ENCODE measurements at regions not wholly inside any gene's neighbourhood (a gene's known extent, or its start where the extent isn't known, plus 50 kb on each side); places are given as distances from the start of the nearest gene placed in this dataset.

GRCh38 chr9:675697-676370 lies 165.7 kb upstream of the DMRT1 start:
- no peak for DNase-seq

DNA sequence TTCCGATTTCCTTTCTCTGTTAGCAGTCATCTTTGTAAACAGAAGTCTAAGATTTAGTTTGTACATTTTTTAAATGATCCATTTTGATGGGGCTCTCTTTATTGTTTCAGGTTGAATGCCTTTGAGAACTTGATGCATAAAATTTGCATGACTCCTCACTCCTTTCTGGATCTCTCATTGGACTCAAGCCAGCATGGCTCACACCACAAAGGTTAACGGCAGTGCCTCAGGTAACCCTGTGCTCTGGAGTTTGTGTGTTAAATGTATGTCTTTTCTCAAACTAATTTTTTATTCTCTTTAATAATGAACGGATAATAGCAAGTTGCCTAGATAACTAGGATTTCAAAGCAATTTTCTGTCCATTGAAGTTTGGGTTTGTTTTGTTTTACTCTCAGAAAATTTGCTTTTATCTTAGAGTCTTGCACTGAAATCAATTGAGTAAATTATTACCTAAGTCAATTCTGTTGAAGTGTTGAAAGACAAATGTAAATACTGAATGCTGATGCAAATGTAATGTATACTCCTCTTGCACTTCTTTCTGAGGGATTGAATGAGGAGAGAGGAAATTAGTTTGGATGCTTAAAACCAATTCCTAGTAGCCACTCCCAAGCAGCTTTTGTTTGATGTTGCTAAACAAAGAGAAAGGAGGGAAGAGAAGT lies 164.6 kb upstream of the DMRT1 start:
- DNase-seq = no peak

GRCh38 chr9:677461-678097 lies 163.9 kb upstream of the DMRT1 start:
- DNase-seq = no peak

DNA sequence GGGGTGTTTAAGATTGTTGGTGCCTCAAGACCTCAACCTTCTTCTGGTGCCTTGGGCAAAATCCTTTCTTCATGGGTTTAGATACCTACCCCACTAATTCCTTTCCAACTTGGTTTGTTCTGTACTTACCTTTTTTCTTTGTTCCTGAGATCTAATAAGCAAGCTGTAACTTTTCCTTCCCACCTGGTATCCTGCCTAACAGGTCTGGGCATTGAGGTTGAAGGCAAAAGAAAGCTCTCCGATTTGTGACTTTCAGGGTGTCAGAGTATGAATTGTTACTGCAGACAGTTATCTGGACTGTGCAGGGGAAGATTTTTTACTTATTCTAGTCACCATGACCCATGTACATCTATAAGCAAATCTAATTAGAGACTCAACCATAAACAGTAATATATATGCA lies 162.6 kb upstream of the DMRT1 start:
- no peak for DNase-seq

- DNase-seq = no peak
Measured at GRCh38 chr9:679462-679861, 162.0 kb upstream of the DMRT1 start.

GRCh38 chr9:680106-680505 lies 161.4 kb upstream of the DMRT1 start:
- DNase-seq = no peak

GRCh38 chr9:682633-683508 lies 158.6 kb upstream of the DMRT1 start:
- DNase-seq = no peak

- no peak for DNase-seq
Measured at GRCh38 chr9:683509-684021, 157.9 kb upstream of the DMRT1 start.

DNA sequence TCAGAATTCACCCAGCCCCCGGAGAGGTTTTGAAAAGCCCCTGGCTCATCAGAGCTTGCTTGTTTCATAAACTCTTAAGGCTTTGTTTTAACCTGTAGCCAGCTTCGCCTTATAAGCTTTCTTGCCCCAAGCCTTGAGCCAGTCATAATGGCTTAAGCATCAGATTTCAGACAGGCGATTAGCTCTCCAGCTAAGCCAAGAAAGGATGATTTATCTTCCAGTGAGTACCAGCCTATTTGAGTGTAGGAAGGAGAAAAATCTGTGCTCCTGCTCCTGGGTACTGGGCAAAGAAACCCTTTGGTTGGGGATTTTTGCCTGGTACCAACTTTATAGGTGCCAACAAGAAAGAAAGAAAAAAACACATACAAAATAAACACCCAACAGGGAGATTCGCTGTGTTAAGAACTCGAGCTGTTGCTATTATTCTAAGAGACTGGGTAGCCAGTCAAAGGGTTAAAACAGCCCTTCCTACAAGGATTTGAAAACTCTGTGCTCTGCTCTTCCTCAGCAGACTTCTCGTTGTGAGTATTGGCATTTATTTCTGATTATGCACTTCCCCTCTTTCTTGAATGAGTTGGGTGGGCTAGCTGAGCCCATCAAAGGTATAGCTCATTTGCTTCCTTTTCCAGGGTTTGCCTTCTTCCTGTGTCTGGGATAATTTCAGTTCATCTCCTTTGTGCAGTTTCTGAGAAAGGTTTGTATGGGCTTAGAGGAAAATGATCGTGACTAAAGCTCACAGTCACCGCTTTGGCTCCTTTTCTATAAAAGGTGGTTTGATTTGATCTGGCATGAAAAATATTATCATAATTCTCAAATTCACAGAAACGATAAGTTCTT lies 157.2 kb upstream of the DMRT1 start:
- no peak for DNase-seq

GRCh38 chr9:684941-685340 lies 156.6 kb upstream of the DMRT1 start:
- no peak for DNase-seq

GRCh38 chr9:686321-686813 lies 155.1 kb upstream of the DMRT1 start:
- no peak for DNase-seq

GRCh38 chr9:687034-687785 lies 154.3 kb upstream of the DMRT1 start:
- no peak for DNase-seq

- no peak for DNase-seq
Measured at GRCh38 chr9:687994-688393, 153.5 kb upstream of the DMRT1 start.

DNA sequence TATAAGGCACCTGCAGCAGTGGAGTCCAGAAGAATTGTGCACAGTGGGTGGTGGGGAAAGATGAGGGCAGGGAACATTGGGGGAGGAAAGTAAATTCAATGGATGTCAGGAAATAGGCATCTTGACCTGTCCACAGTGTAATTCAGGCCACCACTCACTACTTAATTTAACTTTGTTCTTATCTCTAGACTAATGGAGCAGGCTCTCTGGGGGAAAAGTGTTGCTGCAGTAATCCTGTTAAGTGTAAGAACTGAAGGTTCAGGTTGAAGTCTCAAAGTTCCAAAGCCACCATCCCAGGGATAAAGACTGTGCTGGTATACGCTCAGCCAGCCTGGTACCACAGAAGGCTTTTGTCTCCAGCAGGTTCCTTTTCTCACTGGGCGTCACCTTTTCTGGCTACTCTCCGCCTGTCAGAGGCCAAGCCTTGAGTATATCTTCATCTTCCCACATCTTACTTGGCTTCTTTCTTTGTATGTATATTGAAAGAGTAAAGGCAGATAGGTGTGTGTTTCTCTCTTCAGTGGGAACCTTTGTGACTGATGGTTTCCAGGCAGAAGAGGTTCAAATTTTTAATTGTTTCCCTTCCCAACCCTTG lies 150.9 kb upstream of the DMRT1 start:
- no peak for DNase-seq

- no peak for DNase-seq
Measured at GRCh38 chr9:691825-692400, 149.6 kb upstream of the DMRT1 start.

GRCh38 chr9:692636-693129 lies 148.8 kb upstream of the DMRT1 start:
- no peak for DNase-seq

- no peak for DNase-seq
Measured at GRCh38 chr9:693201-694091, 148.1 kb upstream of the DMRT1 start.

DNA sequence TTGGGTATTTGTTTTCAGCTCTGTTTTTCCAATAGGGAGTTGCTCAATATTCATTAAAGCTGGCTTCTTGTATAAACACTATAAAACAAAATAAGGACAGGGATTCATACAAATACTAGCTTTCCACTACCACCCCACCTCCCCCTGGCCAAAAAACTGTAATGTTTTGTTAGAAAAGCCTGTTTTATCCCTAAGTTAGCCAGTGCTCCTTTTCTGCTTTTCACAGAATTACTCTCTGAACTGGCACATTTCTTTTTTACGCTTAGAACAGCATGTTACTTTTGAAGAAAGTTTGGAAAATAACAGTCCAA lies 147.4 kb upstream of the DMRT1 start:
- DNase-seq = no peak

DNA sequence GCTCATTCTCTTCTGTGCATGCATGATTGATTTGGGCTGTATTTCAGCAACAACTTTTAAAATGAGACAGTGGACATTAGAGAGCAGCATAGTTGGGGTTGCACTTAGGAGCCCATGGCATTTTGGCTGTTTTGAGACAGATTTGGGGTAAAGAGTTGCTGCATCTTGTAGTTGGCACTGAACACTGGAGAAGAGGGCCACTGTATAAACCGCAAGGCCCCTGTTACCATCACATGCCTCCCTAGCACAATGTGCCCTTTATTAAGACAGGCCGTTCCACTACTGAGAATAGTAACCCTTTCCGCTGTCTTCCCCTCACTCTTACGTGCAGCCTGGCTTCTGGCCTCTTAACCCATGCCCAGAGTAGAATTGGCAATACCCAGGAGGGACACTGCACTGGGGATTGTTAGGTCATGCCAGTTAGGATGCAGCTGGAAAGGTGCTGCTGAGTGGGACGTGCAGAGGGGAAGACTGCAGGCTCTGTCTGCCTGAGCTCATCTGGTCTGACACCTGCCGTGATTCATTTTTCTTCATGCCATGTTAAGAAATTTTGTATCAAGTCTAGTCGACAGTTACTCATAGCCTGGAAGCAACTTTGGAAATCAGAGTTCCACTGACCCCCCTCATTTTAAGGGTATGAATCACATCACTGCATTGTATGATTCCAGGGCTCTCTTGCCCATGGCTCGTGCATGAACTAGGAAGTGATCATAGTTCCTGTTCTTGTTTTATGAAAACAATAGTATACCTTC lies 146.9 kb upstream of the DMRT1 start:
- peak; percentile 87 for DNase-seq

All from NCI-H226 (cell line).